AML-193 (cell line): ENCODE measurements at regions not wholly inside any gene's neighbourhood (a gene's known extent, or its start where the extent isn't known, plus 50 kb on each side); places are given as distances from the start of the nearest gene placed in this dataset.
"Not testable (repeated sequence)": the region's sequence is repeated elsewhere in the genome, so short reads cannot be mapped to it uniquely, and the experiment has no call there.

Experiments used
- DNase-seq, 2 experiments: peaks; one replicate each; lab custom pipeline; 2025; lab: John Stamatoyannopoulos, UW

DNA sequence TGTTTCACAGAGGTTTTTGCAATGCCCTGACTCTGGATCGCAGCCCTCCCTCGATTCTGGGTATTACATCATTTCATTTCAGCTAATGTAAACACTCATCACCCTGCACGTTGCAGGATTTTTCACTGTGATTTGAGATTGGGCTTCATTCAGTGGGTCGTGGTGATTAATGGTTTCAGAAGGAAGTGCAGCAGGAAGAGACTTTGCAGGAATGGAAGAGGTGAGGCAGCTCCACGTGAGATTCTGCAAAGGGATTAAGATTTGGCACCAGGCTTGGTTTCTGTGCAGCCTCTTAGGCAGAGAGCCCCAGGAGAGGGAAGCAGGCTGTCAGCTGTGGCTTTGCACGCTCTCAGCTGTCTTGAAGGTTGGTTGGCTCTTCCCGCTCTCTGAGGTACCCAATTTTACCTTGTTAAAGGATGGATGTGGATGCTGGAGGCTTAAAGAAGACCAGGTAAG lies 95.2 kb downstream of the PLCE1 start:
- DNase-seq = no peak

DNA sequence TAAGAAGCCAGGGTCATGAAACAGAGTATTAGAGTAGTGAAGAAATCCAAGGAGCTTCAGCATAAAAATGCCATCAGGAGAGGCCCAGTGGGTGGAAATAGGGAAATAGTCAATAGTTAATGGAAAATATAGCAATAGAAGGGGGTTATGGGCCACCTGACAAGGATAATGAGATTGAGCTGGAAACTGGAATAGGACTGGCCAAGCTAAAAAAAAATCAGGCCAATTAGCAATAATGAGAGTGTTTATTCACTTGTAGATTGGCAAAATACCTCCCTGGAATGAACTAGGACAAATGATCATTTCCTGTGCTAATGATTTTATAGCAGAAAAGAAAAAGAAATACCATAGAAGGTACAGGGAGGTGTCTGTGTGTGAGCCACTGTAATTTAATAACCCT lies 97.9 kb downstream of the PLCE1 start:
- DNase-seq = no peak

DNA sequence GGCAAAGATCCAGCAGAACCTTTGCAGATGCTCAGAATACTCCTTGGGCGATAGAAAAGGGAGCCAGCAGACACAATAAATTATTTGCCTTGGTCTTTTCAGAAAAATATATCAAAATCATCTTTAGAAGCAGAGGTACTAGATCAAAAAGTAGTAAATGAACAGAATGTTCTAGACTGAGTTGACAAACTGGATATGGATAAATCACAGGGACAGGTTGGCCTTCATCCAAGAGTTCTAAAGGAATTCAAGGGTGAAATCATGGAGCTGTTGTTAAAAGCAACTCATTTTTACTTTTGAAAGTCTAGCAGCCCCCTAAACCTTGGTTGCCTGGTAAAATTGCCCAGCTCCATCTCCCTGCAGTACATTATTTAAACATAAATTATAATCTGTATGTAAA lies 99.1 kb downstream of the PLCE1 start:
- no peak for DNase-seq

DNA sequence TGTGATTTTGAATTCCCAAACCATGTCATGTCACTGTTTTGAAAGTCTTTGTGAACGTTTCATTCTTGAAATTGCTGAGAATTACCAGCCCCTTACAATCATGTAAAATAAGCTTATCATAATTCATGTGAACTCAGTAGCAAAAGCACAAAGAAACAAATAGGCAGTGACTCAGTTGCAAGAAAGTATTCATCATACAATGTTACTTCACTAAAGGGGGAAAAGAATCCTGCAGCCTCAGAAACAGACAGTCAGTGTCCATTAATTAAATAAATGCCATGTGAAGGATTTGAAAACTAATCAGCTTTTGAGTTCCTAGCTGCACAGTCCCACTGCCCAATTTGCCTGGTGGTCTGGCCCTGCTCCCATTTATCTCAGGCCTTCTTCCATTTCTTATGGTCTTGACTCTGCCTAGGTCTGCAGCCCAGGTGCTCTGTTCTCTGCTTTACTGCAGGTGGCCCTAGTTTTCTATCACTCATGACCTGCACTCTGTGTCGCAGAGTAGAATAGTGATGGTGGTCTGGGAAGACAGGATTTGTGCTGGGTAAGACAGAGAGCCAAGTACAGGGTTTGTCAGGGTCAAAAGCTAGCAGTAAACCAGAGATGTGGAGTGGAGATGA lies 99.7 kb downstream of the PLCE1 start:
- no peak for DNase-seq

DNA sequence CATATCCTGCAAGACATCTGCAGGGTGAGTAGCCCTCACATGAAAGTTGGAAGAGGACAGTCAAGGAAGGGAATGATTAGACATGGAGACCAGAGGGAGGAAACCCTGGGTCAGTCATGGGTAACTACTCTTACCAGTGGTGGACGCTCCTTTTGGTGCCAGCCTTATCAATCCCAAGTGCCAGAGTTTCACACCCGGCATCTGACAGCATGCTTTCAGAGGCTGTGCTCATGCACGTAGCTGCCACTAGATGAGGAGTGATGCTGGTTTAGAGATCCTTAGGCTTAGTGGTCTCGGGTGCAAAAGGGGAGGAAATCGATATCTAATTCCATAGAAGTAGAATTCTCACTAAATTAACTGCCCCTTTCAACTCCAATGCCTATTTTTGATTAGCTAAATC lies 100.8 kb downstream of the PLCE1 start:
- no peak for DNase-seq

DNA sequence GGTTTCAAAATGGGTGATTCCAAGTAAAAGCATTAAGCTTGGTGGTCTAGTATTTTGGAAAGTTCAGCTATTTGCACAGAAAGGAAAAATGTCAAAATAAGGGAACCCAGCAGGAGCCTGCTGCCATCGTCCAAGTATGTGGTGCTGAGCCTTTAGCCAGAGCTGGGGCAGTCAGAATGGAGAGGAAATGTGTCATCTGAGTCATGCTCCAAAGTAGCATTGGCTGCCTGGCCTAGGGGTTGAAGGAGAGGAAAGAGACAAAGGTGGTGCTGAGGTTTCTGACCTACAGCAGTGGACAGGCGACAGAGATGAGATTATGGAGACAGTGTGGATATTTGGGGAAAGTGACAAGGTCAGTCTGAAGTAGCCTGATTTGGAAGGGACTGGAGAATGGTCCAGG lies 103.9 kb downstream of the PLCE1 start:
- DNase-seq = no peak

DNA sequence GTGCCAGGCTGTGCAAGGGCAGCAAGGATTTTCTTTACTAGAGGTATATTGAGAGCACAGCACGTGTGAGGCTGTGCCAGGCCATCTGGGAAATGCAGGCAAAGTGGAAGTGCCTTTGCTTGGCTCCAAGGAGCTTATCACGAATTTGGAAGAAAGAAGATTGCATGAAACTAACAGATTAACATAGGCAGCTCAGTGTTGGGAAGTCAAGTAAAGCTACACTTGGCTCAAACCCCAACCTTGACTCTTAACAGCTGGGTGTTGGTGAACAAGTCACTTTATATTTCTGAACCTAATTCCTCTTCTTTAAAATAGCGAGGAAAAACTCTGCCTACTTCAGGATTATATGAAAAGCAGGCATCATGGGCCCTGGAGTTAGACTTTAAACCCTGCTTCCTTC lies 105.2 kb downstream of the PLCE1 start:
- no peak for DNase-seq

DNA sequence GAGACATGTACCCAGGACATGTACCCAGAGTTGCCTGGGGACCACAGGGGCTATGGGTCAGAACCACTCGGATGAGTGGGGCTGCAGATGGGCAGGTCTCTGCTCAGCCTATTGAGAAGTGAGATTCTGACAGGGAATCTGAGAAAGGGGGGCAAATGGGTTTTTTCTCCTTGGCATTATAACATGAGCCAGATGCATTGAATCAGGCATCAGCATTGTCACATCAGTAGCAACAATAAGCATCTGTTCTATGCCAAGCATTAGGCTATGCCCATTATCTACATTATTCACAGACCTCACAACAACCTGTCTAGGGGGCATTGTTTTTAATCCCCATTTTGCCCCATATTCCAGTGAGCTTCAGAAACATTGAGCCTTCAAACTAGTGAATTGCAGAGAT lies 108.2 kb downstream of the PLCE1 start:
- no peak for DNase-seq

DNA sequence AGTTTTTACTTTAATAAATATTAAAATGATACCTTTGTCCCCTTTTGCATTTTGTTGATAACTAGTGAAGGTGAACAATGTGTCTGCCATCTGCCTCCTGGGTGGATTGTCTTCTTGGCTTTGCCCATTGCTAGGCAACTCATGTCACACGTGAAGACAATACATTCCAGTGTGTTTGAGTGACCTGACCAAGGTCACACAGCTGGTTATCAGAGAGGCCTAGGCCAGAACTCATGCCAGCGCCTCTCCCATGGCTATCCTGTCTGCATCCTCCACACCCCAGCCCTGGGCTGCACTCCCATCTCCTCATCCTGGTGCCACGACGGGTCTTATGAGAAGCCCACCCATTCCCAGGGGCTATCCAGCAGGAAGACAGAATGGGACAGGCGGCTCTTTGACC lies 108.7 kb downstream of the PLCE1 start:
- no peak for DNase-seq

DNA sequence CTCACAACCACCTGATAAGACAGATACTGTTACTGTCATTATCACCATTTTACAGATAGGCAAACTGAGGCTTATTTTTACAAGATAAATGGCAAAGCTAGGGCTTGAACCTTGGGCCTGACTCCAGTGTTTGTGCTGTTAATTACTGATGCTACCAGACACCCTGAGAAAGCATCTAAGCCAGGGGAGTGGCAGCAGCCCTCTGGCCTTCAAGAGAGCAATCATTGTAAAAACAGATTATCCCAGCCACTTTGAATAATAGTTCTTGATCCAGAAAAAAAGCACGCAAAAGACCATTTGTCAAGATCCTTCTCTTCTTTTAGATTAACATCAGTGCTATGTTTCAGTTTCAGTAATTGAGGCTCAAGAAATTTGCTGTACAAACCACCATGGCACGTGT lies 109.5 kb downstream of the PLCE1 start:
- no peak for DNase-seq

DNA sequence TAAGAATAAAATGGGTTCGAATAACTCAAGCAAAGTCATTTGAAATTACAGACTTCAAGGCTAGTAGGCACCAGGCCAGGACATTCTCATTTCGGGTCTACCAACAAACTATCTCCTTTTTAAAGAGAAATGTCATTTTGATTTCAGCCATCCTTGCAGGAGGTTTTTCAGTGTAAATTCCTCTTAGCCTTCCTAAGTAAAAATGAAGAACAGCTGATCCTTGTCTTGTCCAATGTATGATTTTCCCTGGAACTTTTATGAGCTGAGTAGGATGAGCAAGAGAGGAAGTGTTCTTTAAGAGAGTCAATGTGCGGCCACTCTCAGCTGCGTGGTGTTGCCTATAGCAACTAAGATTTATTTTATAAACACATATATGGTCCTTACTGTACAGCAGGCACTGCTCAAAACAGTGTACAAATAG lies 110.1 kb downstream of the PLCE1 start:
- DNase-seq = no peak

DNA sequence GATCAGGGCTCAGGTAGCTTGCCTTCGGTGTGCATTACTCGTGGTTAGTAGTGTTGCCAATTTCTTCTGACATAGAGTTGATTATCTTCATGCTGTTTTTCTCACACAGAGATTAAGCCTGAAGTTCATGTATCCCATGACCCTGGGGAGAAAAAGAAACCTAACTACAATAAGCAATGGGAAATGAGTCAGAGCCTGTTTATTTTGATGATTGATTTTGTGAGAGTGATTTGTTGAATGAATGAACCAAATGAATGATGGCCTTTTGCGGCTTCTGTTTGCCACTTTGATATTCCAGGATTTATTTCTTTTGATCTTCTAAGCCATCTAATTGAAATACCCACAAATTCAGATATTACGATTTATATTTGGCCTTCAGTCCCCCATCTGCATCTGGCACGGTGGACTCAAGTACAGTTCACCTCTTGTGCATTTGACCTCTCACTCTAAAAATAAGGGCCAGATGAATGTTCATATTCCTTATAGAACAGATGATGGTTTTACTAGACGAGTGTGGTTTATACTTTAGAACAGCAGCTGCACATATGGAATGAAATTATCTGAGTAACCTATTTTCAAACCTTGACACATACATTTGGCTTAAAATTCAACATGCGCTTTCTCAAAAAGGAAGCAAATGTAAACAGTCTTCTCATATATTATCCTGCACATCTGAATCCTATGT lies 110.7 kb downstream of the PLCE1 start:
- no peak for DNase-seq

DNA sequence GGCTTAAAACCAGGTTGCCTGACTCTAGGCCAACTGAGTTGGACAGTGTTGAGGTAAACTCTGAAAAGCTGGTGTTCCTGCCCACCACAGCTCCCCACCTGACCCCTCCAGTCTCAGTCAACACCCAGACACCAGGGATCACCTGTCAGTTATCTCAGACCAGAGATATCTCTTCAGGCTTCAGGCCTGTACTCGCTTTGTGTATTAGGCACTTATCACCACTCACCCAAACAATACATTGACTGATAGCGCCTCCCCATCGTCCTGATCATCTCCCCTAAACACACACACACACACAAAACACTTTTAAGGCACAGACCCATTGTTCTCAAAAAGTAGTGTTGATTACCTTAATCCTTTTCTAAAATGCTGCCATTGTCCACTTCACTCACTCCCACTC lies 111.5 kb downstream of the PLCE1 start:
- DNase-seq = no peak

DNA sequence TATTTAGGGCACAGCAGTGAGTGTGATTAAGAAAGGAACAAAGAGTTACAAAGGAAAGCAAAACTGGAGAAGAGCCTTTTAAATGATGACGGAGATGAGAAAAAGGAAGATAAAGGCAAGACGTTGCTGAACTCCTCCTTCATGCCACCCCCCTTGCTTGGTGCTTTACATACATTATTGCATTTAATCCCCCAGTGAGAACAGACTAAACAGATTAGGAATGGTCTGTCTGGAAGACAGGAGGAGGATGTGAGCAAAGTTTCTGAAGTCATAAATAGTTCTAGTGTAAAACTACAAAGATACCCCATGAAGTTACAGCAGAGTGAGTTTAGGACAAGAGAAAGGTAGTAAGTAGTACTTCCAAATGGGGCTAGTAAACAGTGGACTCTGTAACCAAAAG lies 113.5 kb downstream of the PLCE1 start:
- DNase-seq = no peak

DNA sequence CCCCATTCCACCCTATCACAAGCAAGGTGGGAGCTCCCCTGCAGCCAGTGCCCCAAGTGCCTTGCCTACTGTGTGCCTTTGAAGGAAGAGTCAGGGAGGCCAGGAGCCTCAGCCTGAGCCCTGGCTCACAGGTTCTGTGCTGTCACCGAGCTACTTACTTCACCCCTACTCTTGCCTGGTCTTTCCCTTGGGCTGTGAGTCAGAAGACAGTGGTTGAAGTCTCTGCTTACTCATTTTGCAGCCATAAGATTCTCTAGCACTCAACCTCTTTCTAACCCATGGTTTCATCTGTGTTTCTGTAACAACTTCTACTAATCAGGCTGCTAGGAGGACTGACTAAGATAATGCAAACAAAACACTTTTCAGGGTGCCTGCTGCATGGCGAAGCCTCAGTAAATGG lies 114.5 kb downstream of the PLCE1 start:
- DNase-seq = no peak

DNA sequence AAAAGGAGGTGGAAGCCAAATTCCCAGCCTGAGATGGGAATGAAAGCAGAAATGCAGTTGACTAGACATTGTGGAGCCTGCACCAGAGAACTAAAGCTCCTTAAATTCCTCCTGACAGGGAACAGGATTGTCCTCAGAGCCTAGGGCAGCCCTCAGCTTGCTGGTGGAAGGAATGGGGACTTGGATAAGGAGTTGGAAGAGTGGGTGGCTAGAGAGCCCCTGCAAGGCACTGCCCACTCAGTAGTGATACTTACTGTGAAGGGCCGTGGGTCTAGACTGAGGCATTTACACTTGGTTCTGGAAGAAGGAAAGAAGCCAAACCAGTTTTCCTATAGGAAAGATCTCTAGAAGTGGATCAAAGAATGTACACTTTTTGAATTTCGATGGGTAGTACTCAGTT lies 117.6 kb downstream of the PLCE1 start:
- no peak for DNase-seq

DNA sequence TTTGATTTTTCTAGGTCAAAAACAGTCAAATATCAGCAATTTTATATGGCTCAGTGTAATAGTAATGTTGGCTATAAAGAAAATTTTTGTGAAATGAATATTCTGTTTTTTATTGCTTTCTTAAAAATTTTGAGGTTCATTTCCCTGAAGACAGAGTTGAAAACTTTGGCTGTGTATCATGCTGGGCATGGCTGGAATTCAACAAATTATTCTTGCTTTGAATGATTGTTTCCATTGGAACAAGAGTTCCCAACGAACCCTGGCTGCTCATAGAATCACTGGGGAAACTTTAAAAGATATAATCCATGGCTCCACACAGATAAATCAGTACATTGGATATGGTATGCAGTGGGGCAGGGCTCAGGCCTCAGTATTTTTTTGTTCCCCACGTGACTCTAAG lies 118.6 kb downstream of the PLCE1 start:
- no peak for DNase-seq

DNA sequence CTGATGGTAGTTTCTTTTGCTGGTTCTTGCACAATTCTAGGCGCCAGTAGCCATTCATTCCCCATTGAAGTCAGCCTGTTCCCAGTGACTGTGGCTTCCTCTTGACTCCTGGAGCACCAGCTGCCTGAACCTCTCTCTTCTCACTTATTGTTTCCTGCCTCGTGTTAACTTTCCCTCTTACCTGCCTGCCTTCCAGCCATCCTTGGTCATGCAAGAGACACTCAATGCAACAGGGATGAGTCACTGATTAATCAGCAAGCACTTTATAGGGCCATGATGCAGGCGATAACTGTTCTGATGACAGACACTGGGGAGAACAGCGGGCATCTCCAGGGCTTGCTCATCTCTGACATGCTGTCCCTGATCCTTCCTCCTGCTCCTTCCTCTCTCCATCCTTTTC lies 122.0 kb downstream of the PLCE1 start:
- no peak for DNase-seq

DNA sequence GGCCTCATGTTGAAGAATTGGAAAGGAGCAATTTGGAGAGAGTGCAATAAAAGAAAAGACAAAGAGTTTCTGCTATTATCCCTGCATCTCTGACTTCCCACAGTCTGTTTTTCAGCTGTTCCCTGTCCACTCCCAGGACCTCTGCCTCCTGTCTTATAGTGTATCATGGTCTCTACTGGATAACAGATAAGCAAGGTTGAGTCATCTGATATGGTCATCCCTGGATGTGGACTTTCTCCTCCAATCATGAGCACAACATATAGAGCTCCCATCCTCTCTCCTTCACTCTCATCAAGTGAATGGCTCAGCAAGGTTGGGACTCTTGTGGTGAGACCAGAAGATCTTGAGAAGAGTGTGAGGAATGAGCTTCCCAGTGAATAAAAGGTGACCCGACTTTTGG lies 123.1 kb downstream of the PLCE1 start:
- DNase-seq = no peak

DNA sequence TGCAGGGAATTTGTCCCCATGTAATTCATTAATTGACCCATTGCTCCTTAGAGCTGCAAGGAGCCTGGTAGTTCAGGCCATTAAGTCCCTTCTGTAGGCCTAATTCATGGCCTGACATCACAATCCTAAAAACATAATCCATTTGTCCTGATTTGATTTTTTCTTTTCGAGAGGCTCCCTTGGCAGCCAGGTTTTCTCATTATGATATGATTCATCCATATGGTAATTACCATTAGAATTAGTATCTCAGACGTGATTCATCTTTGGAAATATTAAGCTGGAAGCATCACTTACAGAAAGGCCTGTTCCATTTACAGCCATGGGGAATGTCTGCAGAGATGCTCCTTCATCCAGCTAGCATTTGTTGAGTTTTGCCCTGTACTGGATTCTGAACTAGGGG lies 128.5 kb downstream of the PLCE1 start:
- DNase-seq = no peak

DNA sequence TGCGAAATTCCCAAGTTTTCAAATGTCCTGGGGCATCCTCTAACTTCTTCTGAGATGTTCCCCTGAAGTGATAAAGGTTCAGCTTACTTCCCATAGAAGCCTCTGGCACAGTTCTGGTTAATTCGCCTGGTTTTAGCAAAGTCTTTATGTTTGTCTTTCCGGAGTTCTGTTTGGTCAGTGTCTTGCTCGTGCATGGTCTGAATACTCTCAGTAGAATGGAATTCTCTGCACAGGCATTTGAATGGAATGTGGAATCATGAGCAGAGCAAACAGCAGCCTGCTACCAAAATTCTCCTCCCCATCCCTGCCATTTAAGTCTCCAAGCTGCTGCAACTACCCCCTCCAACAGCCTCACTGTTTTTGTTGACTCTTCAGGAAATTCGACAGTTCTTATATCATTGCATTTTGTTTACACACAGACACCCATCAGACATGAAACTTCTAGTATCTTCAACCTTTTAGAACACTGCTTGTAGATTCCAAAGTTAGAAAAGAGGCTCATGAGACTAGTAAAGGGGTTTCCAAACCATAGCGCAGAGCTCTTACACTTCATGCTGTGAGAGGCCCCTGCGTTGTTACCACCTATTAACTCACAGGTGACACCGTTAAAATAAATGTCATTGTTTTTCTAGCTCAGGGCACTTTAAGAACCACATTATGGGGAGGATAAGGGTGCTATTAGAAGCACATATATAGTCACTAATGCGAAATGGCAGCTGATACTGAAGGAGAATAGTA lies 129.7 kb downstream of the PLCE1 start:
- DNase-seq = no peak

DNA sequence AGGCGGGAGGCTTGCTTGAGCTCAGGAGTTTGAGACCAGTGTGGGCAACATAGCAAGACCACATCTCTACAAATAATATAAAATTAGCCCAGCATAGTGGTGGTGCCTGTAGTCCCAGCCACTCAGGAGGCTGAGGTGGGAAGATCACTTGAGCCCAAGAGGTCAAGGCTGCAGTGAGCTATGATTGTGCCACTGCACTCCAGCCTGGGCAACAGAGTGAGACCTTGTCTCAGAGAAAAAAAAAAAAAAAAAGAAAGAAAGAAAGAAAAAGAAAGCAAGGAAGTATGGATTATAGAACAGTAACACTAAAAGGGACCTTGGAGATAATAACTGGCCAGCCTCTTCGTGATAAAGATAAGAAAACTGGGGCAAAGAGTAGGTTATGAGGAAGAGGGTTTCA lies 130.4 kb downstream of the PLCE1 start:
- not testable (repeated sequence) for DNase-seq

DNA sequence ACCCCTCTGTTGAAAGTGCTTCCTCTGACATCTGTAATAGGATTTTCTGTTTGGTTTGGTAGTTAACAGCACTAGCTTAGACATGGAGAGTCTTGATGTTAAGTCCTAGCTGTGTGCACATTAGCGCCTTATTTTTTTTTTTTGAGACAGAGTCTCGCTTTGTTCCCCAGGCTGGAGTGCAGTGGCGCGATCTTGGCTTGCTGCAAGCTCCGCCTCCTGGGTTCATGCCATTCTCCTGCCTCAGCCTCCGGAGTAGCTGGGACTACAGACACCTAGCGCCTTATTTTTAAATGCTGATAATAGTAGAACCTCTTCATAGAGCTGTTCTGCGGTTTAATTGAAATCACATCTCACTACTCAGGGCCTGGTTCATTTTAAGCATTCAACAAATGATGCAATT lies 131.5 kb downstream of the PLCE1 start:
- DNase-seq = not testable (repeated sequence)
